IMR-90 (cell line): ENCODE measurements at regions not wholly inside any gene's neighbourhood (a gene's known extent, or its start where the extent isn't known, plus 50 kb on each side); places are given as distances from the start of the nearest gene placed in this dataset.

ENCODE experiments used
- CEBPB ChIP-seq: IDR thresholded peaks from 2 replicates; pipeline ENCODE4 v1.6.1; 2012; ENCODE audit warnings: low read depth, low read length, improper control_type of control experiment
- CTCF ChIP-seq: conservative IDR thresholded peaks from 2 replicates; pipeline ENCODE4 v1.5.1; 2012; ENCODE audit warnings: mild to moderate bottlenecking, low read depth, low read length, improper control_type of control experiment
- FOS ChIP-seq: fragments of 150-350 bp; IDR thresholded peaks from 2 replicates; pipeline ENCODE4 v1.6.1; 2016; ENCODE audit warnings: low read depth, low read length
- POLR2A ChIP-seq: IDR thresholded peaks from 2 replicates; pipeline ENCODE4 v1.6.1; 2012; ENCODE audit warnings: mild to moderate bottlenecking, low read depth, low read length
- RAD21 ChIP-seq: IDR thresholded peaks from 2 replicates; pipeline ENCODE4 v1.6.1; 2012; ENCODE audit warnings: low read length, improper control_type of control experiment
- RCOR1 ChIP-seq: IDR thresholded peaks from 2 replicates; pipeline ENCODE4 v1.6.1; 2012; ENCODE audit warnings: mild to moderate bottlenecking, low read length, improper control_type of control experiment; ENCODE audit not compliant: insufficient replicate concordance

- TF ChIP-seq FOS (no peak), CTCF (no peak), RCOR1 (no peak), POLR2A (no peak), RAD21 (no peak), CEBPB (no peak)
Measured at GRCh38 chr14:104393199-104393897, 186.2 kb upstream of the C14orf180 start.
